Activated CD8-positive, alpha-beta memory T cell treated with anti-CD3 and anti-CD28 coated beads, Interleukin-2, amount 50 U/mL, for 24 hours (primary cell): ENCODE measurements at regions not wholly inside any gene's neighbourhood (a gene's known extent, or its start where the extent isn't known, plus 50 kb on each side); places are given as distances from the start of the nearest gene placed in this dataset.
"Not testable (repeated sequence)": the region's sequence is repeated elsewhere in the genome, so short reads cannot be mapped to it uniquely, and the experiment has no call there.

Experiments used
- DNase-seq: peaks from one replicate; pipeline ENCODE4 v3.0.0-alpha.2; 2020; ENCODE audit errors: extremely low read depth

DNA sequence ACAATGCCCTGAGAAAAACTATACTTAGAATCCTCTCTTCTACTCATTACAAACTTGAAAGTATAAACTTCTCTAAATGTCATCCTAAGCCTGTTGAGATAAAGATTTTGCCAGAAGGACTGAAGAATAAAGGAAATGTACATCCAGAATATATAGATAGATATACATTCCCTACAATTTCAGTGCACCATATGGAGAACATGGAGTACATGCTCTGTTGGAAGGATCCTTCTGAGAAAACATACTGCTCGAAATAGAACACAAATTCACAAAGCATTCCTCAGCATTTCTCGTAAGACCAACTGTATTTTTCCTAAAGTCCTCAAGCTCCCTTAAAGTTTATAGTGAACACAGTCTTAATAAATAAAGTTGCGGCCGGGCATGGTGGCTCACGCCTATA, 69.7 kb upstream of the RASA1 start:
- no peak for DNase-seq

DNA sequence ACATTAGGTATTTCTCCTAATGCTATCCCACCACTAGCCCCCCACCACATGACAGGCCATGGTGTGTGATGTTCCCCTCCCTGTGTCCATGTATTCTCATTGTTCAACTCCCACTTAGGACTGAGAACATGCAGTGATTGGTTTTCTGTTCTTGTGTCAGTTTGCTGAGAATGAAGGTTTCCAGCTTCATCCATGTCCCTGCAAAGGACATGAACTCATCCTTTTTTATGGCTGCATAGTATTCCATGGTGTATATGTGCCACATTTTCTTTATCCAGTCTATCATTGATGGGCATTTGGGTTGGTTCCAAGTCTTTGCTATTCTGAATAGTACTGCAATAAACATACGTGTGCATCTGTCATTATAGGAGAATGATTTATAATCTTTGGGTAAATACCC, 68.4 kb upstream of the RASA1 start:
- not testable (repeated sequence) for DNase-seq

DNA sequence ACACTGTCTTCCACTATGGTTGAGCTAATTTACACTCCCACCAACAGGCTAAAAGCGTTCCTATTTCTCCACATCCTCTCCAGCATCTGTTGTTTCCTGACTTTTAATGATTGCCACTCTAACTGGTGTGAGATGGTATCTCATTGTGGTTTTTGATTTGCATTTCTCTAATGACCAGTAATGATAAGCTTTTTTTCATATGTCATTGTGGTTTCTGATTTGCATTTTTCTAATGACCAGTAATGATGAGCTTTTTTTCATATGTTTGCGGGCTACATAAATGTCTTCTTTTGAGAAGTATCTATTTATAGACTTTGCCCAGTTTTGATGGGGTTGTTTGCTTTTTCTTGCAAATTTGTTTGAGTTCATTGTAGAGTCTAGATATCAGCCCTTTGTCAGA, 68.0 kb upstream of the RASA1 start:
- not testable (repeated sequence) for DNase-seq

DNA sequence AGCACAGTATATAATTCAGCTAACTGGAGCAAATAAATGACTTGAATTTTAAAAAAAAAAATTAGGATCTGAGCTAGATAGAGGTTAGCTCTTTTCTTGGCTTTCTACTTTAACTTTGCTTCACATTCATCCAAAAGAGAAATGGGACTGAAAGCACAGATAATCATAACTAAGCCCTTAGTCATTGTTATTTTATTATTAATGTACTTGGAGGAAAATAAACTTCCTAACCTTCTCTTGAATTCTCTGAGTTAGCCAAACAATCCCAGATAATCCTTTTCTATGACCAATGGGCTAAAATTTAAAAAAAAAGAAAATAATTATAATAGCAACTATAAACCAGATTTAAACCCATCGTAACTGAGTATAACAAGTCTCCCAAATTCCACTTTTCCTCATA, 57.6 kb upstream of the RASA1 start:
- DNase-seq: no peak

DNA sequence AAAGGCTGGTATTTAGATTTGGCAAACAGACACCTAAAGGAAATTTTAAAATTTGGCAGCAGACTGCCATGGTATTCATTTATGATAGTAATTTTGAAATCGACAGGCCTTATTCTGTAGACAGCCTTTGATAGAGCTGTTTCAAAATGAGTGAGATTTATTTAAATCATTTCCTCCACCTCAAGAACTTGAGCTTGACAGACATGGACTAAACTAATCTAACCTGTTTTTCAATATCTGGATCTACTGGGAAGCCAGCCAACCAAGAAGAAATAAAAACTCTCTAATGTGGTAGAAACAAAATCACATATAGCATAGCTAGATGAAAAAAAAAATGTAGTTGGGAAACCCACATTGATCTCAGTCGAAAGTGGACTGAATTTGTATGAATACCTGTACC, 56.9 kb upstream of the RASA1 start:
- no peak for DNase-seq

DNA sequence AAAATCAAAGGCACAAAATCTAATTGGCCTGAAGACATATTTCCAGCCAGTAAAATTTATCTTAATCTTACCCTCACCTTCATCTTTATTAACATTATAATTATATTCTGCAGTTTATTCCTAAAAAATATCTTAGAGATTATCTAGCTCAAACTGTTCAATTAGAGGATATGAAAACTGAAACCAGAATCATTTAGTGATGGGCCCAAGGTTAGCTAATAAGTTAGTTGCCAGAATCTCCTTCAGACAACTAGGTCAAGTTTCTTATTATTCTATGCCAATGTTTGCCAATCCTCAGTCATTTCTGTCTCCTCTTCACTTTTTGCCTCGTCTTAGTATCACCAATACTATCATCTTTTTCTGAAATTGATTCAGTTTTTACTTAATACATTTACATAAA, 56.0 kb upstream of the RASA1 start:
- no peak for DNase-seq

DNA sequence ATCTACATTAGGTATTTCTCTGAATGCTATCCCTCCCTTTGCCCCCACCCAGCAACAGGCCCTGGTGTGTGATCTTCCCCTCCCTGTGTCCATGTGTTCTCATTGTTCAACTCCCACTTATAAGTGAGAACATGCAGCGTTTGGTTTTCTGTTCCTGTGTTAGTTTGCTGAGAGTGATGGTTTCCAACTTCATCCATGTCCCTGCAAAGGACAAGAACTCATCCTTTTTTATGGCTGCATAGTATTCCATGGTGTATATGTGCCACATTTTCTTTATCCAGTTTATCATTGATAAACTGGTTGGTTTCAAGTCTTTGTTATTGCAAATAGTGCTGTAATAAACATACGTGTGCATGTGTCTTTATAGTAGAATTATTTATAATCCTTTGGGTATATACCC, 55.5 kb upstream of the RASA1 start:
- DNase-seq: not testable (repeated sequence)

DNA sequence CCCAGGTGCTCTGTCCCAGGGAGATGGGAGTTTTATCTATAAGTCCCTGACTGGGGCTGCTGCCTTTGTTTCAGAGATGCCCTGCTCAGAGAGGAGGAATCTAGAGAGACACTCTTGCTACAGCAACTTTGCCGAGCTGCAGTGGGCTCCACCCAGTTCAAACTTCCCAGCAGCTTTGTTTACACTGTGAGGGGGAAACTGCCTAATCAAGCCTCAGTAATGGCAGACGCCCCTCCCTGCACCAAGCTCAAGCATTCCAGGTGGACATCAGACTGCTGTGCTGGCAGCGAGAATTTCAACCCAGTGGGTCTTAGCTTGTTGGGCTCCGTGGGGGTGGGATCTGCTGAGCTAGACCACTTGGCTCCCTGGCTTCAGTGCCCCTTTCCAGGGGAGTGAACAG, 50.2 kb upstream of the RASA1 start:
- DNase-seq: not testable (repeated sequence)
